ENCODE measurements at regions not wholly inside any gene's neighbourhood (a gene's known extent, or its start where the extent isn't known, plus 50 kb on each side); places are given as distances from the start of the nearest gene placed in this dataset.
"Not testable (repeated sequence)": the region's sequence is repeated elsewhere in the genome, so short reads cannot be mapped to it uniquely, and the experiment has no call there.

DNA sequence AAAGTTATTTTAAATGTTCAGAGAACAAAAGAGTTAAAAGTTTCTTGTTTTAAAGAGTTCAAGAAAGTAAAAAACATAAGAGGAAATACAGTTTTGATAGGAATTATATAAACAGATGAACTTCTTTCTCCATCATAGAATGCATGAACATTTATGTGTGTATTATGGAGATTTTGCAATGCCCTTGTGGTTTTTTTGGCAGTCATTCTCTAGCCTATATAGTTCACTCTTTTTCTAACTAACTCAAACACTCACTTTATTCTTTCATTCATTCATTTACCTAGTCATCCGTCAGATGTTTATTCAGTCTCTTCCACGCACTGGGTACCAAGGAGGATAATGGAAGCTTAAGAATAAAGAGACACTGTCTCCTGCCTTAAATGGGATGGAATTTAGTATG is 195.9 kb upstream of the VLDLR start:
- H3K4me3 ChIP-seq (ENCODE audit: low read length) = no peak overlapping the region
- H3K36me3 ChIP-seq (ENCODE audit: insufficient read depth, low read length) = no peaks in the 10 kb centered on the region
- peaks cover 3% of the 10 kb centered on the region for H3K4me1 ChIP-seq (ENCODE audit: insufficient read depth, low read length)
- H3K9me3 ChIP-seq (ENCODE audit: low read length) = no peaks in the 10 kb centered on the region
- H2AFZ ChIP-seq (ENCODE audit: low read depth, low read length) = no peak overlapping the region
- no peaks in the 10 kb centered on the region for H3K27me3 ChIP-seq (ENCODE audit: insufficient read depth, low read length)

DNA sequence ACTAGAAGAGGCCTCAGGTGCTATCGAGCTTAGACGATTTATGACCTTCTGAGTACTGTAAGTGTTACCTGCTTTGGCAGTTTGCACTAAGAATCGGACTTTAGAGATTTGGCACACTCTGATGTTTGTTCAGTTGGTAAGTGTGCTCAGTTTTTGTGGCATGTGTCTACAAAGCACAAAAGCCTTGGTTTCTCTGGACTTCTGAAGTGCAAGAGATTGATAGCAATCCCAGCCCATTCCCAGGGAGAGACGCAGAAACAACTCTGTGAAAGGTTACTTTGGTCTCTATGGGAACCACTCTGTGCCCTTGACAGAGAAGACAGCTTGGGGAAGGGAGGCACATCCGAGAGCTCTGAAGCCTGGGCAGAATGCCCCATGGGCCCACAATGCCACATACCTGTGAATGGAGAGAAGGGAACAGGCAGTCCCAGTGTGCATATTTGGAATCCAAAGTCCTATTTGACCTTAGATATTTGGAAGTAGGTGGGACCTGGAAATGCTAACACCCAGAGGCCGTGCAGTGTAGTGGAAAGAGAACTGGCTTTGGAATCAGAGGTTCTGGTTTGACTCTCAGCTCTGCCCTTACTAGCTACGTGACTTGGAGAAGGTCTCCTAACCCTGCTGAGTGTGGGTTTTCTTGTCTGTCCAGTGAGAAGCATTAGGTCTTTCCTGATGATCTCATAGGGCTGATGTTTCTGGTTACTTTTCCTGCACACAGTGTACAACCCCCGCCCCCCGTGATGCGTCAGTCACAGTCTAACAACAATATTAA is 194.3 kb upstream of the VLDLR start:
- Histone ChIP-seq H3K4me3 (ENCODE audit: low read length) (no peak overlapping the region), H3K4me1 (ENCODE audit: insufficient read depth, low read length) (peaks cover 3% of the 10 kb centered on the region), H3K9me3 (ENCODE audit: low read length) (no peaks in the 10 kb centered on the region)

GRCh38 chr9:2439957-2440356 is 181.6 kb upstream of the VLDLR start:
- Histone ChIP-seq H3K27me3 (ENCODE audit: insufficient read depth, low read length) (no peaks in the 10 kb centered on the region), H3K4me3 (ENCODE audit: low read length) (no peak overlapping the region), H3K9me3 (ENCODE audit: low read length) (peaks cover 21% of the 10 kb centered on the region), H2AFZ (ENCODE audit: low read depth, low read length) (no peak overlapping the region), H3K36me3 (ENCODE audit: insufficient read depth, low read length) (no peaks in the 10 kb centered on the region), H3K4me1 (ENCODE audit: insufficient read depth, low read length) (peaks cover 3% of the 10 kb centered on the region)

More for the DNA sequence above, 194.3 kb upstream of the VLDLR start:
- no peaks in the 10 kb centered on the region for H3K36me3 ChIP-seq (ENCODE audit: insufficient read depth, low read length)
- H3K27me3 ChIP-seq (ENCODE audit: insufficient read depth, low read length) = no peaks in the 10 kb centered on the region
- no peak overlapping the region for H2AFZ ChIP-seq (ENCODE audit: low read depth, low read length)

DNA sequence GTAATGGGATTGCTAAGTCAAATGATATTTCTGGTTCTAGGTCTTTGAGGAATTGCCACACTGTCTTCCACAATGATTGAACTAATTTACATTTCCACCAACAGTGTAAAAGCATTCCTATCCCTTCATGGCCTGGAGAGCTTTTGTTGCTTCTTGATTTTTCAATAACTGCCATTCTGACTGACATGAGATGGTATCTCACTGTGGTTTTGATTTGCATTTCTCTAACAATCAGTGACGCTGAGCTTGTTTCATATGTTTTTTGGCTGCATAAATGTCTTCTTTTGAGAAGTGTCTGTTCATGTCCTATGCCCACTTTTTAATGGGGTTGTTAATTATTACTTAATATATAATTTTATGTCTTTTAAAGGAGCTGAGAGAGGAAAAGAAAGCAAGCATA is 177.7 kb upstream of the VLDLR start:
- H3K4me3 ChIP-seq (ENCODE audit: low read length); H3K36me3 ChIP-seq (ENCODE audit: insufficient read depth, low read length); H3K4me1 ChIP-seq (ENCODE audit: insufficient read depth, low read length); H3K27me3 ChIP-seq (ENCODE audit: insufficient read depth, low read length); H2AFZ ChIP-seq (ENCODE audit: low read depth, low read length): not testable (repeated sequence)
- H3K9me3 ChIP-seq (ENCODE audit: low read length) = peaks cover 16% of the 10 kb centered on the region

DNA sequence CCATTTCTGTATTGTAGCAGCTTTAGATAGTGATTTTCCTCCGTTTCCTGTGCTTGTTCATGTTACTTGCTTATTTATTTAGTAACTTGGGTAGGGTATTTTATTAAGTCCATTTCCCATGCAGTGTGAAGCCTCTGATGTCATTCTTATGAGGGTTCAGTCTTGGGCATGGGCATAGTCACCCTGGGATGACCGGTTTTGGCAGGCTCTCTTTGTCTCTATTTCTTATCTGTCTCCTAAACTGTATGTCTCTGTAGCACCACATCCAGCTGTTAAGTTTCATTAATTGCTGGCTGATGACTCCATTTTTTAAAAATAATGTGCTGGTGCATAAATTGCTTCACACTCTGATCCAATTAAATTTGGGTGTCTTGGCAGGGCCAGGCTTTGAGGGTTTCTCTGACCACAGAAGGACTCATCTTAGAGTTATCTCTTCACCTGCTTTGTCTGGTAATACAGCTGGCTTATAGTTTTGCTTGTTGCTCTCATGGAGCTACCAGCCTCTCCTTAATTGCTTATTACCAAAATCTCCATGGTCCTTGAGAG is 173.3 kb upstream of the VLDLR start:
- Histone ChIP-seq H3K9me3 (ENCODE audit: low read length) (no peaks in the 10 kb centered on the region), H3K36me3 (ENCODE audit: insufficient read depth, low read length) (no peaks in the 10 kb centered on the region), H3K27me3 (ENCODE audit: insufficient read depth, low read length) (no peaks in the 10 kb centered on the region), H3K4me1 (ENCODE audit: insufficient read depth, low read length) (peaks cover 3% of the 10 kb centered on the region), H3K4me3 (ENCODE audit: low read length) (no peak overlapping the region), H2AFZ (ENCODE audit: low read depth, low read length) (no peak overlapping the region)

DNA sequence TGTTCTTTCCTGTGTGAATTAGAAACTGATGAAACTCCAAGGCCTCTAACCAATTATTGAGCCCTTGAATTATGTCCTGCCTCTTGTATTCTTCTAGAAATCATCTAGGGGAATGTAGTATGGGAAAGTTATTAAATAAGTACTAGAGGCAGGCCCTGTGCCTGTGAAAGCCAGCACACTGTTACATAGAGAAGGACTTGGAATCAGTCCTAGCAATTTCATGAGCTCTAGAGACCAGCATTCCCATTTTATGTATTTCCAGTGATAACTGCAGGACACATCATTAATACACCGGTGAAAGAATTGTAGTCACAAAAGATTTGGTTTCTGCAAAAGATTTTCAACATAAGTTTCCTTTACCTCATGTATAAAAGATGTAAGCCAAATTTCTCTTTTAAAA is 168.5 kb upstream of the VLDLR start:
- H3K27me3 ChIP-seq (ENCODE audit: insufficient read depth, low read length) = no peaks in the 10 kb centered on the region
- H3K4me1 ChIP-seq (ENCODE audit: insufficient read depth, low read length) = no peaks in the 10 kb centered on the region
- H3K9me3 ChIP-seq (ENCODE audit: low read length) = peaks cover 2% of the 10 kb centered on the region
- no peak overlapping the region for H3K4me3 ChIP-seq (ENCODE audit: low read length)
- H2AFZ ChIP-seq (ENCODE audit: low read depth, low read length) = no peak overlapping the region
- H3K36me3 ChIP-seq (ENCODE audit: insufficient read depth, low read length) = no peaks in the 10 kb centered on the region

DNA sequence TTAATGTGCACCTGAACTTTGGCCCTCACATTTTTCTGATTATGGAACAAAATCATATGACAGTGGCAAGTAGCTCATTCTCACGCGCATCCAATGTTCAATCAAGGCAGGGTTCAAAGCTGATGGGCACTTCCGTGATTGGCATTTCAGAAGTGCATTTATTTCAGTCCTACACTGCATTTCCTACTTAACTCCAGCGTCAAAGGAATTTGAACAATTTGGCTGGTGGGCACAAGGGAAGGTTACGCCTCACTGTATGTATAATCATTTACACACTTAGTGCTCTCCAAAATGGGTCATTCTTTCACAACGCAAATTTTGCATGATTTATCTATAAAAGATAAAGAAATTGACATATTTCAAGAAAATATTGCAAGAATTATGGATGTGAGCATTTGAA is 167.9 kb upstream of the VLDLR start:
- H3K36me3 ChIP-seq (ENCODE audit: insufficient read depth, low read length) = no peaks in the 10 kb centered on the region
- no peak overlapping the region for H2AFZ ChIP-seq (ENCODE audit: low read depth, low read length)
- no peaks in the 10 kb centered on the region for H3K4me1 ChIP-seq (ENCODE audit: insufficient read depth, low read length)
- H3K27me3 ChIP-seq (ENCODE audit: insufficient read depth, low read length) = no peaks in the 10 kb centered on the region
- no peak overlapping the region for H3K4me3 ChIP-seq (ENCODE audit: low read length)
- H3K9me3 ChIP-seq (ENCODE audit: low read length) = peaks cover 2% of the 10 kb centered on the region

DNA sequence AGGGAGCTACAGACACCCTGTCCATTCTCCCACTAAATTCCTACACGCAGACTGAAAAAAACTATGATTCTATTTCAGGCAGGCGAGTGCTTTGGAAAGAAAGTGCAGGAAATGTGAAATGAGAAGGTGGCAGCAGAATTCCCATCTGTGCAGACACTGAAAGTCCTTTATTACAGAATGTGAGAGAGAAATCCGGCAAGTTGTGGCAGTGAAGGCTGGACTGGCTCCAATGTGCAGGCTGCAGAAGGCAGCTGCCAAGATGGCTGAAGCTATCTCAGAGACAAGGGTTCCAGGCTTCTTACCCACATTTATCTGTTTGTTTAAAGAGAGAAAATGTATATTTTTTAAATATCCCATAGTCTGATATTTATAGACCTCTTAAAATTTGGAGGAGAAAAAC is 161.8 kb upstream of the VLDLR start:
- Histone ChIP-seq H3K4me1 (ENCODE audit: insufficient read depth, low read length) (no peaks in the 10 kb centered on the region), H2AFZ (ENCODE audit: low read depth, low read length) (no peak overlapping the region), H3K9me3 (ENCODE audit: low read length) (peaks cover 7% of the 10 kb centered on the region), H3K4me3 (ENCODE audit: low read length) (no peak overlapping the region), H3K27me3 (ENCODE audit: insufficient read depth, low read length) (no peaks in the 10 kb centered on the region), H3K36me3 (ENCODE audit: insufficient read depth, low read length) (no peaks in the 10 kb centered on the region)

DNA sequence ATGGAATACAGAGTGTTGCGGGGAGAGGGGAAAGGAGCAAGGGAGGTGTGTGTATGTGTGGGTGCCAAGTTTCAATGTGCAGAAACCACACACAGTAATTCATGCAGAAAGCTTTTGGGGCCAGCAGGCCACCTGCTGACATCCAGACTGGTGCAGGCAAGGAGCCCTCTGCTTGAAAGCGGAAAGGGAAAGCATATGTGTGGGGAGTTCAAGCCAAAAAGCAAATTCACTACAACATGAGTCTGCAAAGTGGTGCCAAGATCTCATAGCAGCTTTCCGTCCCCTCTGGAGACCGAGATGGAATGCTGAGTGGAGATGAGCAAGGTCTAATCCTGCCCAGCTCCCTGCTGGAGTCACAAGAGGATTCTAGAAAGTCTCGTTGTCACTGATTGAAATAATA is 159.7 kb upstream of the VLDLR start:
- H3K27me3 ChIP-seq (ENCODE audit: insufficient read depth, low read length) = no peaks in the 10 kb centered on the region
- no peak overlapping the region for H2AFZ ChIP-seq (ENCODE audit: low read depth, low read length)
- no peak overlapping the region for H3K4me3 ChIP-seq (ENCODE audit: low read length)
- no peaks in the 10 kb centered on the region for H3K4me1 ChIP-seq (ENCODE audit: insufficient read depth, low read length)
- H3K36me3 ChIP-seq (ENCODE audit: insufficient read depth, low read length) = no peaks in the 10 kb centered on the region
- peaks cover 5% of the 10 kb centered on the region for H3K9me3 ChIP-seq (ENCODE audit: low read length)

DNA sequence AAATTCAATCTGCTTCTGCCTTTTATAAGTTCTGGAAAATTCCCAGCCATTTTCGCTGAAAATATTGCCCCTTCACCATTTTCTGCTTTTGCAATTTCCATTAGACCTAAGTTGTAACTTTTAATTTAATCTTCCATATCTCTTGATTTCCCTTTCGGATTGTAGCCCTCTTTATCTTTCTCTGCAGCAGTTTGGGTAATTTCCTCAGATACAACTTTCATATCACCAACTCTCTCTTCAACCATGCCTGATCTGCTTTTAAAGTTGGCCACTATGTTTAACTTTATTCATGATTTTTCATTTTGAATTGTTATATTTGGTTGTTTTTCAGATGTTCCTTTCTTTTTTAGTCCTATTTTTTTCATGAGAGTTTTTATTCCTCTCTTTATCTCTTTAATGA is 157.0 kb upstream of the VLDLR start:
- no peaks in the 10 kb centered on the region for H3K27me3 ChIP-seq (ENCODE audit: insufficient read depth, low read length)
- peaks cover 5% of the 10 kb centered on the region for H3K9me3 ChIP-seq (ENCODE audit: low read length)
- H3K4me3 ChIP-seq (ENCODE audit: low read length) = no peak overlapping the region
- peaks cover 2% of the 10 kb centered on the region for H3K4me1 ChIP-seq (ENCODE audit: insufficient read depth, low read length)
- no peak overlapping the region for H2AFZ ChIP-seq (ENCODE audit: low read depth, low read length)
- H3K36me3 ChIP-seq (ENCODE audit: insufficient read depth, low read length) = no peaks in the 10 kb centered on the region

DNA sequence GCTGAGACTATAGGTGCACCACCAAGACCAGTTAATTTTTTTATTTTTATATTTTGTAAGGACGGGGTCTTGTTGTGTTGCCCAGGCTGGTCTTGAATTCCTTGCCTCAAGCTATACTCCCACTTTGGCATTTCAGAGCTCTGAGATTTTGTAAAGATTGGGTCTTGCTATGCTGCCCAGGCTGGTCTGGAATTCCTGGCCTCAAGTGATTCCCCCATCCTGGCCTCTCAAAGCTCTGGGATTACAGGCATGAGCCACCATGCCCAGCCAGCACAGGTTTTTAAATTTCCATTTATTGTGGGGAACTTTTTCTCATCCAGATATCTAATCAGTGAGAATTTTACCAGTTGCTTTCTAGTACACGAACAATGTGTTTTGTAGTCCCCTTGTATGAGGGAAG is 156.1 kb upstream of the VLDLR start:
- no peaks in the 10 kb centered on the region for H3K36me3 ChIP-seq (ENCODE audit: insufficient read depth, low read length)
- peaks cover 9% of the 10 kb centered on the region for H3K4me1 ChIP-seq (ENCODE audit: insufficient read depth, low read length)
- H2AFZ ChIP-seq (ENCODE audit: low read depth, low read length) = no peak overlapping the region
- no peaks in the 10 kb centered on the region for H3K27me3 ChIP-seq (ENCODE audit: insufficient read depth, low read length)
- peaks cover 5% of the 10 kb centered on the region for H3K9me3 ChIP-seq (ENCODE audit: low read length)
- H3K4me3 ChIP-seq (ENCODE audit: low read length) = no peak overlapping the region

DNA sequence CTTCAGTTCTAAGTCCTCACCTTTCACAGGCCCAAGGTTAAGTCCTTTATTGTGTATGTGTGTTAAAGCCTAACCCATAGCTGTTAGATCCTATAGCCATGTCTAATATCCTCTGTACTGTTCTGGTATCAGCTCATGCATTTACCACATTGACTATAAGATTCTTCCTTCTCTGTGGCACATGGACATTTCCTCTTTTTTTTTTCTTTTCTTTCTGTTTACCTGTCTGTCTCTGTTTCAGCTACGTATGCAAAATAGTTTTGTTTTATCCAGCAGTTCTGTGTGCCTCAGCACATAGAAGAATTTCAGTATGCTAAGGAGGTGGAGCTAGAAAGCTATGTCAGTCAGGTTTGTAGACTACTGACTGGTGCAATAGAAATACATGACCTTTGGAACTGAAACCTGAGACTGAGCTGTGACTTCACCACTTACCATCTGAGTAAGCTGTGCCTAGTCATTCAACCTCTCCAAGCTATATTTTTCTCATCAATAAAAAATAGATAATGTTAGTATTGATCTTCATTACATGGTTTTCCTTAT is 155.6 kb upstream of the VLDLR start:
- H3K4me1 ChIP-seq (ENCODE audit: insufficient read depth, low read length) = peaks cover 9% of the 10 kb centered on the region
- no peaks in the 10 kb centered on the region for H3K36me3 ChIP-seq (ENCODE audit: insufficient read depth, low read length)
- H3K27me3 ChIP-seq (ENCODE audit: insufficient read depth, low read length) = no peaks in the 10 kb centered on the region

GRCh38 chr9:2466703-2467102 is 154.9 kb upstream of the VLDLR start:
- Histone ChIP-seq H2AFZ (ENCODE audit: low read depth, low read length) (no peak overlapping the region), H3K9me3 (ENCODE audit: low read length) (peaks cover 4% of the 10 kb centered on the region), H3K36me3 (ENCODE audit: insufficient read depth, low read length) (no peaks in the 10 kb centered on the region), H3K27me3 (ENCODE audit: insufficient read depth, low read length) (no peaks in the 10 kb centered on the region), H3K4me3 (ENCODE audit: low read length) (no peak overlapping the region), H3K4me1 (ENCODE audit: insufficient read depth, low read length) (peaks cover 9% of the 10 kb centered on the region)

More for the DNA sequence above, 155.6 kb upstream of the VLDLR start:
- H3K4me3 ChIP-seq (ENCODE audit: low read length) = no peak overlapping the region
- H2AFZ ChIP-seq (ENCODE audit: low read depth, low read length) = no peak overlapping the region
- H3K9me3 ChIP-seq (ENCODE audit: low read length) = peaks cover 5% of the 10 kb centered on the region
